WERI-Rb-1 (cell line): ENCODE measurements at regions not wholly inside any gene's neighbourhood (a gene's known extent, or its start where the extent isn't known, plus 50 kb on each side); places are given as distances from the start of the nearest gene placed in this dataset.

Experiments used
- DNase-seq: peaks from one replicate; pipeline ENCODE4 v3.0.0-alpha.2; 2020
- H3K27ac ChIP-seq: fragments of 250-450 bp; sonication (Bioruptor Pico); 2 replicates; pipeline ENCODE4 v1.5.1; 2020; ENCODE audit warnings: mild to moderate bottlenecking, moderate library complexity
- H3K27me3 ChIP-seq: fragments of 250-450 bp; sonication (Bioruptor Pico); 2 replicates; pipeline ENCODE4 v1.5.1; 2021; ENCODE audit warnings: mild to moderate bottlenecking, low read depth, moderate library complexity; ENCODE audit not compliant: insufficient read depth, severe bottlenecking
- H3K36me3 ChIP-seq: fragments of 250-450 bp; sonication (Bioruptor Pico); 2 replicates; pipeline ENCODE4 v1.5.1; 2020; ENCODE audit warnings: mild to moderate bottlenecking, moderate library complexity
- H3K4me3 ChIP-seq: 2 replicates; pipeline ENCODE4 v1.5.1; 2011; ENCODE audit warnings: low read depth, mild to moderate bottlenecking, control low read depth, low read length
- H3K9me3 ChIP-seq: fragments of 250-450 bp; sonication (Bioruptor Pico); 2 replicates; pipeline ENCODE4 v1.5.1; 2021; ENCODE audit warnings: mild to moderate bottlenecking, moderate library complexity; ENCODE audit not compliant: severe bottlenecking
- CTCF ChIP-seq: IDR thresholded peaks from 2 replicates; pipeline ENCODE4 v1.5.1; 2011; ENCODE audit warnings: low read depth, mild to moderate bottlenecking, control low read depth, inconsistent platforms, low read length

- TF ChIP-seq CTCF = no peak
- DNase-seq = no peak
- H3K4me3 ChIP-seq = no peak overlapping the region
- H3K27me3 ChIP-seq = no peaks in the 10 kb centered on the region
- H3K36me3 ChIP-seq = no peaks in the 10 kb centered on the region
- no peaks in the 10 kb centered on the region for H3K9me3 ChIP-seq
- H3K27ac ChIP-seq = no peak overlapping the region
Observed at GRCh38 chr13:60214213-60215055, 50.7 kb upstream of the DIAPH3 start.

GRCh38 chr13:60220072-60220471 is 56.3 kb upstream of the DIAPH3 start:
- no peaks in the 10 kb centered on the region for H3K9me3 ChIP-seq
- no peak for TF ChIP-seq CTCF
- no peak overlapping the region for H3K4me3 ChIP-seq
- no peak overlapping the region for H3K27ac ChIP-seq
- no peaks in the 10 kb centered on the region for H3K36me3 ChIP-seq
- DNase-seq = no peak
- no peaks in the 10 kb centered on the region for H3K27me3 ChIP-seq

- DNase-seq = no peak
Observed at GRCh38 chr13:60221581-60221980, 57.9 kb upstream of the DIAPH3 start.

GRCh38 chr13:60226507-60226906 is 62.8 kb upstream of the DIAPH3 start:
- DNase-seq = peak; percentile 47
- H3K4me3 ChIP-seq = no peak overlapping the region
- TF ChIP-seq CTCF = peak; percentile 58
- no peak overlapping the region for H3K27ac ChIP-seq
- no peaks in the 10 kb centered on the region for H3K9me3 ChIP-seq
- H3K36me3 ChIP-seq = no peaks in the 10 kb centered on the region
- H3K27me3 ChIP-seq = no peaks in the 10 kb centered on the region

More at GRCh38 chr13:60221581-60221980, 57.9 kb upstream of the DIAPH3 start:
- Histone ChIP-seq H3K27ac (no peak overlapping the region), H3K4me3 (no peak overlapping the region), H3K27me3 (no peaks in the 10 kb centered on the region), H3K36me3 (no peaks in the 10 kb centered on the region), H3K9me3 (no peaks in the 10 kb centered on the region)
- TF ChIP-seq CTCF = no peak

- no peak for TF ChIP-seq CTCF
Observed at GRCh38 chr13:60227158-60227557, 63.4 kb upstream of the DIAPH3 start.

More at GRCh38 chr13:60227158-60227557, 63.4 kb upstream of the DIAPH3 start:
- DNase-seq = no peak
- Histone ChIP-seq H3K36me3 (no peaks in the 10 kb centered on the region), H3K27ac (no peak overlapping the region), H3K9me3 (no peaks in the 10 kb centered on the region), H3K27me3 (no peaks in the 10 kb centered on the region), H3K4me3 (no peak overlapping the region)
